HG02885 (cell line): ENCODE measurements at regions not wholly inside any gene's neighbourhood (a gene's known extent, or its start where the extent isn't known, plus 50 kb on each side); places are given as distances from the start of the nearest gene placed in this dataset.
"Not testable (repeated sequence)": the region's sequence is repeated elsewhere in the genome, so short reads cannot be mapped to it uniquely, and the experiment has no call there.

ENCODE experiments used
- ATAC-seq: cut with Tn5 transposase; IDR thresholded peaks from one replicate; pipeline ENCODE4 v1.9.1; 2021; ENCODE audit warnings: mild to moderate bottlenecking; ENCODE audit not compliant: unreplicated experiment, poor library complexity

- ATAC-seq, result no peak
Observed at GRCh38 chr17:33674685-33675084, 381.6 kb upstream of the ASIC2 start.

DNA sequence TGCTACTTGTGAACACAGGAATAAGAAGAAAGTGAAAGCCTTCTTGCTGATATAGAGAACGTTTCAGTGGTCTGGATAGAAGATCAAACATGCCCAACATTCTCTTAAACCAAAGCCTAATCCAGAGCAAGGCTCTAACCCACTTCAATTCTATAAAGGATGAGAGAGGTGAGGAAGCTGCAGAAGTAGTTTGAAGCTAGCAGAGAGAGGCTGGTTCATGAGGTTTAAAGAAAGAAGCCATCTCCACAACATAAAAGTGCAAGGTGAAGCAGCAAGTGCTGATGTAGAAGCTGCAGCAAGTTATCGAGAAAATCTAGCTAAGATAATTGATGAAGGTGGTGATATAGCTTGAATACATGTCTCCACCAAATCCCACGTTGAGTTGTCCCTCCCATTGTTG lies 383.3 kb upstream of the ASIC2 start:
- no peak for ATAC-seq

GRCh38 chr17:33679595-33679994 lies 386.5 kb upstream of the ASIC2 start:
- ATAC-seq, result no peak

DNA sequence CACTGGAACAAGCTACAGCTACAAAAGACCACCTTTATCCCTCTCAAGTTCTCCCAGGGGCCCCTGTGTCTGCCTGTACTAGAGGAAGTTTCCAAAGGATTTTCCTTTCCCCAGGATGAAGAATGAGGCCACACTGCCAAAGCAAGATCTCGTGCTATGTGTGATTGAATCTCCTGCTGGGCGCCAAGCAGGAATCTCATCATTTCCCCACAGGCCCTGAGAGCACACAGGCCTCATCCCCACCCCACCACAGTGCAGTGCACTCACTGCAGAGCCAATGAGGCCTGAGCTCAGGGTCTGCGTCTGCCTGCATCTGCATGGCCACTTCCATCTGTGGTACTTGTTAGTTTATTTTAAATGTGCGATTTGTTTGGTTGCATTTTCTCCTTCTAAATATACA lies 387.4 kb upstream of the ASIC2 start:
- ATAC-seq, result no peak

DNA sequence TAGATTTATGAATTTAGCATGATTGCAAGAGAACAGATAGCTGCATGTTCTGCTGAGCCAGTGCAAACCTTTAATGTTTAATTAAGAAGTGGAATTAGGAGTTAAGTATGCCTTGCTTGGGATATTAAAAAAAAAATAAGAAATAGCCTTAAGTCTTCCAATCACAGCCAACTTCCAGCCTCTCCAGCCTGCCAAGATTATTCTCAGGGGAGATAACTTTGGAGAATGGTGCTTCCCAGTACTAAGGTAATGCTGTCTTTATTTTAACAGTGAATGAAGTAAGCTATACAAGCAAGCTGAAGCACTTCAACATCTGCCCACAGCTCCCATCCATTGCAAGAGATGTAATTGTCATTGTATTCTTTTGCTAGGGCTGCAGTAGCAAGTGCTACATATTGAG lies 389.5 kb upstream of the ASIC2 start:
- ATAC-seq, result no peak

GRCh38 chr17:33684735-33685134 lies 391.6 kb upstream of the ASIC2 start:
- ATAC-seq, result no peak

- ATAC-seq, result no peak
Observed at GRCh38 chr17:33686171-33686570, 393.1 kb upstream of the ASIC2 start.

- no peak for ATAC-seq
Observed at GRCh38 chr17:33687831-33688230, 394.7 kb upstream of the ASIC2 start.

DNA sequence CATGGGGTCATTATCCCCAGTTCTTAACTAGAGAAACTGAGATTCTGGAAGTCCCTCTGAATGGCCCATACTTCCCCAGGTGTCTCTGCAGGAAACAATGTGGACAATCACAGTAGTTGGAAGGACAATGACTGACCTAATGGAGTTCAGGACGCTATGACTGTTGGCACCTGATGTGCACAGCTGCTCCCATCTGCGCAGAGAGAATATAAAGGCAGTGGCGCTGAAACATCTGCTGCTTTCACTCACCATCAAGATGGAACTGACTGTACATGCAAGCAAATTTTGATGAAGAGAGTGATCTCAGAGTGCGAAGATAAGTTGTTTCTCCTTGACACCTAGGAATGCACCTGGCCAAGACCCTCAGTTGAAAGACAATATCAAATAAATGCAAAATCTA lies 395.7 kb upstream of the ASIC2 start:
- ATAC-seq, result no peak

- no peak for ATAC-seq
Observed at GRCh38 chr17:33689725-33690124, 396.6 kb upstream of the ASIC2 start.

DNA sequence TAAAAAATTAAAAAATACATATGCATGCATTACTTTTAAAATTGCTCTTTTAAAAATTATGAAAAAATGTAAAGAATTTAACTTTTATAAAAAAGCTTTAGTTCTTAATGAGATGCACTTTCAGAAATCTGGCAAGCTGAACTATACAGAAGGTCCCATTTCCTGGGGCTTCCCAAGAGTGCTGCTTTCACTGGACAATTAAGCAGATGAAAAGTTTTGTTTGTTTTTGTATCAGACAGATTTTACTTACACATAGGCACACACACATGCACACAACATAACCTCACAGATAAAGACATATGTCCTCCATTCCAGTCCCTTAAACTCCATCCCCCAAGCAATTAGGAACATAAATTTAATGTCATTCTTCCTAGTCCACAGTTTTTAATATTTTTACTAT lies 402.3 kb upstream of the ASIC2 start:
- ATAC-seq, result no peak

DNA sequence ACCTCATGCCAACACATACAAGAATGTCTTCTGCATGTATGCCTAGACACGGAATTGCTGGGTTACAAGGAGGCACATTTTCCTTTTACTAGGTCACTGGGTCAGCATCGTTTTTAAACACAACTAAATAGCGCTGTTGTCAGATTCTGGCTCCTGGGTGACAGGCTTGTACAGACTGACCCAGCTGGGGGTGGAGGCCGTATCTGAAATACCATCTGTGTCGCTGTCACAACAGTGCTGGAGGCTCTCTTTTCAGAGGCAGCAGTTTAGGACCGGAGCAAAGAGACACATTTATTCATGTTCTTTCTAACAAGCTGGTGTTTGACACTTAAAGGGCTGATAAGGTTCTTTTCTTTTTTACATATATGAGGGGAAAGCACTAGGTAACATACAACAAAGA lies 403.0 kb upstream of the ASIC2 start:
- no peak for ATAC-seq

- no peak for ATAC-seq
Observed at GRCh38 chr17:33697557-33697956, 404.5 kb upstream of the ASIC2 start.

DNA sequence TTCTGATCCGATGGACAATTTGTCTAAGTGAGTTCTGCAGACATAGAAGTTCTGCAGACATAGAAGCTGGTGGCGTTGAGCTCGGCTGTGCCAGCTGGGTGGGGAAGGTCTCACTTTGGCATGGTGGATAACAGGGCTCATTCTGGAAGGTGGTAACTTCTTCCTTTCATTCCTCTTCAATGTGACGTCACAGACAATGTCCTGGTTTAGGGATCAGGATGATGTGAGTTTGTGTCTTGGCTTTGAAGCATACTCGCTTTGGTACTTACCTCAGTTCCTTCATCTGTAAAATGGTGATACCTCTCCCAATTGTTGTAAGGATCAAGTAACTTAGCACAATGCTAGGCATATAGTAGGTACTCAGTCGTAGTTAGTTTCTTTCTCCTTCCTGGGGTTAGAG lies 408.8 kb upstream of the ASIC2 start:
- no peak for ATAC-seq

GRCh38 chr17:33704856-33705255 lies 411.8 kb upstream of the ASIC2 start:
- no peak for ATAC-seq

- ATAC-seq, result no peak
Observed at GRCh38 chr17:33709881-33710280, 416.8 kb upstream of the ASIC2 start.

- ATAC-seq, result no peak
Observed at GRCh38 chr17:33712120-33712519, 419.0 kb upstream of the ASIC2 start.

DNA sequence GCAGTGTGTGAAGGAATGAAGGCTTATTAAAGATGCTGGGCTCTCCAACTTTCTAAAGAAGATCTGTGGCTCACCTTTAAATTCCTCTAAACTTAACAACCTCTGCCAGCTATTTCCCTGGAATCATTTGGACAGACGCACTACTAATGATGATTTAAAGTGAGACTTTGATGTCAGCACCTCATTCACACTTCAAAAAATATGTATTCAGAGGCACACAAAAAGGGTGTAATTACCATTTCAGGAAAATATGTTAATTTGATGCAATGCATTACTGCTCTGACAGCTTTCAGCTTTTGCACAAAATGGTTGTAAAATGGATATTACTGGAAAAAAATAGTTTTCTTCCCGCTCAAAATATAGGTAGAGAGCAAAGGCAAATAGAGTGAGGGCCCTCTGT lies 423.9 kb upstream of the ASIC2 start:
- ATAC-seq, result no peak

- ATAC-seq, result not testable (repeated sequence)
Observed at GRCh38 chr17:33723736-33724135, 430.6 kb upstream of the ASIC2 start.

DNA sequence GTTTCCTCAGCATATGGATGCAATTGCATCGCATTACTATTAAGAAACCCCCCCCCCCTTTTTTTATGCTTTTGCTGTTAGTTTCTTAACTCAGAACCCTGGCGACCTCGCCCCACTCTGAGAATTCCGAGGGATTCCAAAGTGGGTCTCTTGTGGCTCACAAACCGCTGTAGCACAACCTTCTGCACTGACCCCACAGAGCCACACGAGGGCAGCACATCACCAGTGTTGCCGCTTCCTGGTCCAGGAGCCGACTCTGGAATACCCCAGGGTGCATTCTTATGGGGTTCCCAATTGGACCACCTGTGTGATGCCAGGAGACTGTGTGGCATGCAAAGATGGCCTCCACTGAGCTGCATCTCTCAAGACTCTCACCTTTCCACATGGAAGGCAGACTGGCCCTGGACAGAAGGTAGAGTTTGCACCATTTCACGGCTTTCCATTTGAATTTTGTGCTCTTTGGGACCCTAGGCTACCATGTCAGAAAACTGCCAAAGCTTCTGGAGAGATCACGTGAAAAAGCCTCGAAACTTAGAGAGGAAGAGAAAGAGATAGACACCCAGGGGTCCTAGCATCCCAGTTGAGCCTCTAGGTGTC lies 432.7 kb upstream of the ASIC2 start:
- ATAC-seq, result no peak

- no peak for ATAC-seq
Observed at GRCh38 chr17:33730131-33730530, 437.0 kb upstream of the ASIC2 start.

GRCh38 chr17:33732116-33732515 lies 439.0 kb upstream of the ASIC2 start:
- ATAC-seq, result no peak

DNA sequence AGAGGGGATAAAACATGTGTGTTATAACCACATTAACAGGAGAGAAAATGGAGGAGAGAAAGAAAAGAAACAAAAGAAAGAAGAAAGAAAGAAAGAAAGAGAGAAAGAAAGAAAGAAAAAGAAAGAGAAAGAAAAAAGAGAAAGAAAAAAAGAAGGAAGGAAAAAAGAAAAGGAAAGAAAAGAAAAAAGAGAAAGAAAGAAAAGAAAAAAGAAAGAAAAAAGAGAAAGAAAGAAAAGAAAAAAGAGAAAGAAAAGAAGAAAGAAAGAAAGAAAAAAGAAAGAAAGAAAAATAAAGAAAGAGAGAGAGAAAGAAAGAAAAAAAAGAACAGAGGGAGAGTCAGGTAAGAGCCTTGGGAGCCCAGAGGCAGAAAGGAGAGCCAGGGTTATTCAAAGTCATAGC lies 446.6 kb upstream of the ASIC2 start:
- ATAC-seq, result no peak
